K562 (cell line): ENCODE measurements at regions not wholly inside any gene's neighbourhood (a gene's known extent, or its start where the extent isn't known, plus 50 kb on each side); places are given as distances from the start of the nearest gene placed in this dataset.

Experiments
- ATAC-seq: fragments of 200-7000 bp; cut with Tn5 transposase; 3 replicates; pipeline ENCODE4 v1.9.1; 2020; ENCODE audit warnings: moderate library complexity
- BruUV-seq: library from RNA; stranded (reverse); fragments of 400-500 nt; replicated peaks from 2 replicates; lab custom pipeline; 2021; lab: Mats Ljungman, UMichigan
- CTCF ChIA-PET: fragments of 300-600 bp; formaldehyde crosslinking; extraction: SDS; loops from one replicate; lab custom pipeline; 2021; ENCODE audit warnings: low intra/inter-chr PET ratio; lab: Yijun Ruan, JAX
- POLR2A ChIA-PET: fragments of 300-600, 350-650 bp; sonication (Branson Sonifier 250); formaldehyde crosslinking; extraction: SDS; loops from one replicate; lab custom pipeline; 2021; ENCODE audit warnings: antibody characterized with exemption, inconsistent platforms; lab: Yijun Ruan, JAX
- DNase-seq, 4 experiments: peaks; one replicate each; pipeline versions ENCODE4 v3.0.0 to v3.0.0-alpha.2; 2011 to 2018; ENCODE audit warnings: low spot score in 3 of 4, mixed read lengths in 3 of 4; ENCODE audit errors: extremely low read depth in 1 of 4
- FAIRE-seq: peaks from 2 replicates; lab custom pipeline; 2011; peaks lifted over from hg19 to GRCh38; lab: Jason Lieb, UNC
- H2AFZ ChIP-seq: 2 replicates; pipeline ENCODE4 v1.6.0; 2011; ENCODE audit warnings: low read depth, low read length, control low read depth, inconsistent platforms
- H3K27ac ChIP-seq: fragments of 200-600 bp; 3 replicates; pipeline ENCODE4 v1.8.0; 2011; ENCODE audit warnings: low read depth, mild to moderate bottlenecking, control low read depth, inconsistent platforms, low read length, moderate library complexity, mixed read lengths; ENCODE audit errors: extremely low read depth
- H3K27me3 ChIP-seq, 2 experiments: fragments of 300-600 bp in 1 of 2; 2 replicates in 1 of 2; 3 replicates in 1 of 2; pipeline versions ENCODE4 v1.6.0 to v1.8.0; 2011; ENCODE audit warnings: inconsistent platforms in 2 of 2, low read length in 2 of 2, mild to moderate bottlenecking in 1 of 2, mixed read lengths in 1 of 2, moderate library complexity in 1 of 2; ENCODE audit not compliant: control insufficient read depth in 2 of 2, insufficient read depth in 2 of 2
- H3K36me3 ChIP-seq: fragments of 300-600 bp; 3 replicates; pipeline ENCODE4 v1.8.0; 2011; ENCODE audit warnings: mild to moderate bottlenecking, low read length, inconsistent platforms; ENCODE audit not compliant: control insufficient read depth, insufficient read depth
- H3K4me1 ChIP-seq, 2 experiments: fragments of 200-600 bp in 1 of 2; replicated peaks in 1 of 2; 2 replicates in 1 of 2; 3 replicates in 1 of 2; pipeline versions ENCODE4 v1.5.1 to v1.8.0; 2011; ENCODE audit warnings: inconsistent platforms in 2 of 2, low read length in 2 of 2, mild to moderate bottlenecking in 1 of 2, mixed read lengths in 1 of 2, moderate library complexity in 1 of 2; ENCODE audit not compliant: control insufficient read depth in 2 of 2, insufficient read depth in 2 of 2
- H3K4me2 ChIP-seq: 2 replicates; pipeline ENCODE4 v1.6.1; 2011; ENCODE audit warnings: low read length, control low read depth, inconsistent platforms, mixed read lengths; ENCODE audit not compliant: insufficient read depth
- H3K4me3 ChIP-seq: fragments of 200-600 bp; sonication (generic), shearing (Covaris generic); 2 replicates; pipeline ENCODE4 v1.5.1; 2016; ENCODE audit warnings: control low read depth, inconsistent platforms
- H3K79me2 ChIP-seq: fragments of 200-600 bp; 3 replicates; pipeline ENCODE4 v1.8.0; 2011; ENCODE audit warnings: low read length, inconsistent platforms; ENCODE audit not compliant: control insufficient read depth, insufficient read depth
- H3K9ac ChIP-seq, 2 experiments: 2 replicates each; pipeline versions ENCODE4 v1.6.0 to v1.6.1; 2011; ENCODE audit warnings: low read depth in 2 of 2, low read length in 2 of 2, control low read depth in 1 of 2, inconsistent platforms in 1 of 2, mild to moderate bottlenecking in 1 of 2, mixed read lengths in 1 of 2; ENCODE audit not compliant: insufficient read depth in 1 of 2
- H3K9me1 ChIP-seq: one replicate; pipeline ENCODE4 v1.6.0; 2011; ENCODE audit warnings: inconsistent platforms, mild to moderate bottlenecking, low read length, moderate library complexity; ENCODE audit not compliant: control insufficient read depth, insufficient read depth
- H3K9me3 ChIP-seq: replicated peaks from 2 replicates; pipeline ENCODE4 v1.5.1; 2011; ENCODE audit warnings: low read depth, low read length, inconsistent platforms; ENCODE audit not compliant: control insufficient read depth, insufficient read depth
- H4K20me1 ChIP-seq: replicated peaks from 2 replicates; pipeline ENCODE4 v1.6.1; 2011; ENCODE audit warnings: low read length, inconsistent platforms, mixed read lengths; ENCODE audit not compliant: control insufficient read depth, insufficient read depth
- CAMTA2 ChIP-seq: fragments of 250-450 bp; sonication (Bioruptor Pico); conservative IDR thresholded peaks from 2 replicates; pipeline ENCODE4 v1.5.1; 2022
- FOXJ2 ChIP-seq: fragments of 200-800 bp; sonication (Bioruptor generic); IDR thresholded peaks from 2 replicates; pipeline ENCODE4 v1.6.1; 2016; ENCODE audit warnings: missing genetic modification characterization, missing compliant biosample characterization
- HNRNPH1 ChIP-seq: fragments of 200-400 bp; formaldehyde crosslinking; optimal IDR thresholded peaks from 2 replicates; pipeline ENCODE3; 2017; ENCODE audit warnings: low read depth, mild to moderate bottlenecking, low read length, moderate library complexity
- NCOA4 ChIP-seq: fragments of 450-650 bp; IDR thresholded peaks from 2 replicates; pipeline ENCODE4 v1.6.1; 2018; ENCODE audit warnings: mild to moderate bottlenecking; ENCODE audit not compliant: partially characterized antibody
- NCOR1 ChIP-seq: fragments of 450-650 bp; IDR thresholded peaks from 2 replicates; pipeline ENCODE4 v1.6.1; 2016; ENCODE audit warnings: mild to moderate bottlenecking, moderate library complexity
- NR2C1 ChIP-seq, 2 experiments: fragments of 450-650 bp; IDR thresholded peaks; 2 replicates each; pipeline ENCODE4 v1.6.1; 2017; ENCODE audit warnings: mild to moderate bottlenecking in 2 of 2, antibody characterized with exemption in 1 of 2, inconsistent platforms in 1 of 2, missing compliant biosample characterization in 1 of 2, missing genetic modification characterization in 1 of 2
- RFX1 ChIP-seq: fragments of 450-650 bp; IDR thresholded peaks from 2 replicates; pipeline ENCODE4 v1.6.1; 2016; ENCODE audit warnings: mild to moderate bottlenecking, moderate library complexity
- SLC30A9 ChIP-seq: fragments of 250-450 bp; sonication (Bioruptor Pico); IDR thresholded peaks from 2 replicates; pipeline ENCODE4 v1.8.0; 2022; ENCODE audit warnings: mild to moderate bottlenecking, moderate library complexity
- TOE1 ChIP-seq, 2 experiments: fragments of 450-650 bp in 1 of 2; sonication (generic) in 1 of 2; formaldehyde crosslinking in 1 of 2; IDR thresholded peaks; 2 replicates each; pipeline versions ENCODE4 v1.7.1 to v1.8.0; 2016 to 2022; ENCODE audit warnings: borderline replicate concordance in 2 of 2, mild to moderate bottlenecking in 2 of 2, antibody characterized with exemption in 1 of 2, inconsistent platforms in 1 of 2, low read depth in 1 of 2, missing genetic modification reagents in 1 of 2, moderate library complexity in 1 of 2
- ZNF146 ChIP-seq: IDR thresholded peaks from one replicate; pipeline ENCODE4 v1.6.1; 2018; ENCODE audit warnings: missing compliant biosample characterization; ENCODE audit not compliant: unreplicated experiment
- ZNF586 ChIP-seq: fragments of 450-650 bp; formaldehyde crosslinking; conservative IDR thresholded peaks from 2 replicates; pipeline ENCODE4 v1.4.0; 2020; ENCODE audit warnings: mild to moderate bottlenecking, moderate library complexity
- WGBS: fragments of 100-300 bp; shearing (Covaris generic); methylation state at CpG from one replicate; pipeline ENCODE4 v1.1.6; 2016; ENCODE audit warnings: low coverage, mixed read lengths; ENCODE audit not compliant: insufficient coverage; ENCODE audit errors: missing lambda C conversion rate; 5-methylcytosine and 5-hydroxymethylcytosine counted together
- in situ Hi-C: fragments of 300-500 bp; cut with MboI; formaldehyde crosslinking; loops from 4 replicates; pipeline ENCODE4 v1.15.0; 2018; ENCODE audit warnings: inconsistent platforms, mixed read lengths
- intact Hi-C: fragments of 100-400 bp; cut with micrococcal nuclease; formaldehyde crosslinking; loops from 2 replicates; pipeline ENCODE4 v1.14.2; 2022
- TF ChIP-seq, protein P1 (sequence below): sonication (generic); formaldehyde crosslinking; IDR thresholded peaks from 2 replicates; pipeline ENCODE4 v1.8.1; 2023; ENCODE audit warnings: mild to moderate bottlenecking, missing genetic modification reagents, moderate library complexity
- TF ChIP-seq, protein P2 (sequence below): fragments of 250-450 bp; sonication (Bioruptor Pico); IDR thresholded peaks from 2 replicates; pipeline ENCODE4 v1.5.0; 2021
- TF ChIP-seq, protein P3 (sequence below): fragments of 250-450 bp; sonication (Bioruptor Pico); IDR thresholded peaks from 2 replicates; pipeline ENCODE4 v1.8.0; 2022; ENCODE audit warnings: inconsistent platforms, mild to moderate bottlenecking, moderate library complexity, borderline replicate concordance
- TF ChIP-seq, protein P4 (sequence below), 2 experiments: fragments of 450-650 bp; IDR thresholded peaks; 2 replicates each; pipeline ENCODE4 v1.6.1; 2016
- TF ChIP-seq, protein P5 (sequence below): fragments of 450-650 bp; IDR thresholded peaks from 2 replicates; pipeline ENCODE4 v1.6.1; 2017; ENCODE audit warnings: mild to moderate bottlenecking, moderate library complexity

DNA sequence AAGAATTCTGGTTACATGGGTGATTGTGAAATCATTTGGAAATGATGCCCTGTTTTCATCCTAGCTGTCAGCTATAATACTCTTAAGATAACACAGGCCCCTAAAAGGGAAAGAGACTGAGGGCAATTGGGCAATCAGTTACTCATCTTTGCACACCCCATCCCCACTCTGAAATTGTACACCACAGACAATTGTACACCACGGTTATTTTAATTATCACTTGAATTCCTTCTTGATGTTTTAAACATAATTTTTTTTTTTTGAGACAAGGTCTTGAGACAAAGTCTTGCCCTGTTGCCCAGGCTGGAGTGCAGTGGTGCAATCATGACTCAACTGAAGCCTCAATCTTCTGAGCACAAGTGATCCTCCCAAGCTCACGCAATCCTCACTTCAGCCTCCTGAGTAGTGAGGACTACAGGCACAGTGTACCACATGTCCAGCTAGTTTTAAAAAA, 862.4 kb upstream of the ACVR2A start:
- TF ChIP-seq, protein P1, sequence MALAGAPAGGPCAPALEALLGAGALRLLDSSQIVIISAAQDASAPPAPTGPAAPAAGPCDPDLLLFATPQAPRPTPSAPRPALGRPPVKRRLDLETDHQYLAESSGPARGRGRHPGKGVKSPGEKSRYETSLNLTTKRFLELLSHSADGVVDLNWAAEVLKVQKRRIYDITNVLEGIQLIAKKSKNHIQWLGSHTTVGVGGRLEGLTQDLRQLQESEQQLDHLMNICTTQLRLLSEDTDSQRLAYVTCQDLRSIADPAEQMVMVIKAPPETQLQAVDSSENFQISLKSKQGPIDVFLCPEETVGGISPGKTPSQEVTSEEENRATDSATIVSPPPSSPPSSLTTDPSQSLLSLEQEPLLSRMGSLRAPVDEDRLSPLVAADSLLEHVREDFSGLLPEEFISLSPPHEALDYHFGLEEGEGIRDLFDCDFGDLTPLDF (CRISPR knock-in tag) = no peak
- no peak for TF ChIP-seq CAMTA2 (CRISPR knock-in tag)
- no peak for TF ChIP-seq NCOA4
- TF ChIP-seq, protein P2, sequence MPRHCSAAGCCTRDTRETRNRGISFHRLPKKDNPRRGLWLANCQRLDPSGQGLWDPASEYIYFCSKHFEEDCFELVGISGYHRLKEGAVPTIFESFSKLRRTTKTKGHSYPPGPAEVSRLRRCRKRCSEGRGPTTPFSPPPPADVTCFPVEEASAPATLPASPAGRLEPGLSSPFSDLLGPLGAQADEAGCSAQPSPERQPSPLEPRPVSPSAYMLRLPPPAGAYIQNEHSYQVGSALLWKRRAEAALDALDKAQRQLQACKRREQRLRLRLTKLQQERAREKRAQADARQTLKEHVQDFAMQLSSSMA (CRISPR knock-in tag) = no peak
- no peak for TF ChIP-seq ZNF146 (CRISPR knock-in tag)
- TF ChIP-seq RFX1 = no peak
- no peak for TF ChIP-seq NR2C1 (IDR thresholded peaks at IDR 0.05)
- no peak for TF ChIP-seq NR2C1 (tag; IDR thresholded peaks at IDR 0.05)
- TF ChIP-seq, protein P3, sequence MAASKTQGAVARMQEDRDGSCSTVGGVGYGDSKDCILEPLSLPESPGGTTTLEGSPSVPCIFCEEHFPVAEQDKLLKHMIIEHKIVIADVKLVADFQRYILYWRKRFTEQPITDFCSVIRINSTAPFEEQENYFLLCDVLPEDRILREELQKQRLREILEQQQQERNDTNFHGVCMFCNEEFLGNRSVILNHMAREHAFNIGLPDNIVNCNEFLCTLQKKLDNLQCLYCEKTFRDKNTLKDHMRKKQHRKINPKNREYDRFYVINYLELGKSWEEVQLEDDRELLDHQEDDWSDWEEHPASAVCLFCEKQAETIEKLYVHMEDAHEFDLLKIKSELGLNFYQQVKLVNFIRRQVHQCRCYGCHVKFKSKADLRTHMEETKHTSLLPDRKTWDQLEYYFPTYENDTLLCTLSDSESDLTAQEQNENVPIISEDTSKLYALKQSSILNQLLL (CRISPR knock-in tag) = no peak
- no peak for TF ChIP-seq ZNF586
- TF ChIP-seq TOE1 (IDR thresholded peaks at IDR 0.05; ENCODE audit: borderline replicate concordance) = no peak
- no peak for TF ChIP-seq TOE1 (CRISPR knock-in tag; IDR thresholded peaks at IDR 0.05; ENCODE audit: borderline replicate concordance, low read depth)
- TF ChIP-seq, protein P4, sequence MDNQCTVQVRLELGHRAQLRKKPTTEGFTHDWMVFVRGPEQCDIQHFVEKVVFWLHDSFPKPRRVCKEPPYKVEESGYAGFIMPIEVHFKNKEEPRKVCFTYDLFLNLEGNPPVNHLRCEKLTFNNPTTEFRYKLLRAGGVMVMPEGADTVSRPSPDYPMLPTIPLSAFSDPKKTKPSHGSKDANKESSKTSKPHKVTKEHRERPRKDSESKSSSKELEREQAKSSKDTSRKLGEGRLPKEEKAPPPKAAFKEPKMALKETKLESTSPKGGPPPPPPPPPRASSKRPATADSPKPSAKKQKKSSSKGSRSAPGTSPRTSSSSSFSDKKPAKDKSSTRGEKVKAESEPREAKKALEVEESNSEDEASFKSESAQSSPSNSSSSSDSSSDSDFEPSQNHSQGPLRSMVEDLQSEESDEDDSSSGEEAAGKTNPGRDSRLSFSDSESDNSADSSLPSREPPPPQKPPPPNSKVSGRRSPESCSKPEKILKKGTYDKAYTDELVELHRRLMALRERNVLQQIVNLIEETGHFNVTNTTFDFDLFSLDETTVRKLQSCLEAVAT (IDR thresholded peaks at IDR 0.05) = no peak
- TF ChIP-seq SLC30A9 = no peak
- TF ChIP-seq NCOR1 = no peak
- no peak for TF ChIP-seq FOXJ2 (tag)
- TF ChIP-seq, protein P5, sequence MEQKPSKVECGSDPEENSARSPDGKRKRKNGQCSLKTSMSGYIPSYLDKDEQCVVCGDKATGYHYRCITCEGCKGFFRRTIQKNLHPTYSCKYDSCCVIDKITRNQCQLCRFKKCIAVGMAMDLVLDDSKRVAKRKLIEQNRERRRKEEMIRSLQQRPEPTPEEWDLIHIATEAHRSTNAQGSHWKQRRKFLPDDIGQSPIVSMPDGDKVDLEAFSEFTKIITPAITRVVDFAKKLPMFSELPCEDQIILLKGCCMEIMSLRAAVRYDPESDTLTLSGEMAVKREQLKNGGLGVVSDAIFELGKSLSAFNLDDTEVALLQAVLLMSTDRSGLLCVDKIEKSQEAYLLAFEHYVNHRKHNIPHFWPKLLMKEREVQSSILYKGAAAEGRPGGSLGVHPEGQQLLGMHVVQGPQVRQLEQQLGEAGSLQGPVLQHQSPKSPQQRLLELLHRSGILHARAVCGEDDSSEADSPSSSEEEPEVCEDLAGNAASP = no peak
- TF ChIP-seq HNRNPH1 = no peak
- Histone ChIP-seq H3K4me3 (no peak overlapping the region), H3K79me2 (no peaks in the 10 kb centered on the region), H3K4me1 (no peaks in the 10 kb centered on the region), H3K36me3 (no peaks in the 10 kb centered on the region), H3K27ac (no peak overlapping the region), H3K4me2 (no peak overlapping the region), H4K20me1 (no peaks in the 10 kb centered on the region), H3K27me3 (no peaks in the 10 kb centered on the region), H2AFZ (no peak overlapping the region), H3K9ac (no peak overlapping the region), H3K9me1 (no peaks in the 10 kb centered on the region), H3K9me3 (no peaks in the 10 kb centered on the region)
- intact Hi-C loops (no loop called here), in situ Hi-C loops (no loop called here)
- WGBS = 0% methylated on average over 2 of the region's 2 CpGs
- POLR2A ChIA-PET = no interaction called here
- DNase-seq = no peak
- no peak for ATAC-seq
- no peak for FAIRE-seq
- CTCF ChIA-PET = no interaction called here
- no TSS peak for BruUV-seq
